ENCODE measurements at regions not wholly inside any gene's neighbourhood (a gene's known extent, or its start where the extent isn't known, plus 50 kb on each side); places are given as distances from the start of the nearest gene placed in this dataset.

DNA sequence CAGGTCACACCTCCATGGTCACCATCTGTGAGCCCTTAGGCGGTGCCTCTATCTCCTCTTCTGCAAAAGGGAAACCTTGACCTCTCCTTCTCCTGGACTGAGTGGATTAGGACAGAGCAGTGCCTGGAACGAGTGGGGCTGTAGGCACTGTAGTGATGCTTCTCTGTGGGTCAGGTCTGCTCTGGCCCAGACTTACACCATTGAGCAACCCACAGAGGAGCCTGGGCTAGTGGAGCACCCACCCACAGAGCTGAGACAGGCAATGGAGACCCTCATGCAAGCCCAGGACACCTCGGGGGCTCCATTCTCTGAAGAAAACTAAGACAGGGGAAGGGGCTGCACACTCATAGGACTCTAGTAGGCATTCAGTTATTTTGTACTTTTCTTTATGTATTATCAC lies 400.6 kb downstream of the GADD45G start:
- no peak for DNase-seq (ENCODE audit: extremely low read depth, low read depth, low spot score)

DNA sequence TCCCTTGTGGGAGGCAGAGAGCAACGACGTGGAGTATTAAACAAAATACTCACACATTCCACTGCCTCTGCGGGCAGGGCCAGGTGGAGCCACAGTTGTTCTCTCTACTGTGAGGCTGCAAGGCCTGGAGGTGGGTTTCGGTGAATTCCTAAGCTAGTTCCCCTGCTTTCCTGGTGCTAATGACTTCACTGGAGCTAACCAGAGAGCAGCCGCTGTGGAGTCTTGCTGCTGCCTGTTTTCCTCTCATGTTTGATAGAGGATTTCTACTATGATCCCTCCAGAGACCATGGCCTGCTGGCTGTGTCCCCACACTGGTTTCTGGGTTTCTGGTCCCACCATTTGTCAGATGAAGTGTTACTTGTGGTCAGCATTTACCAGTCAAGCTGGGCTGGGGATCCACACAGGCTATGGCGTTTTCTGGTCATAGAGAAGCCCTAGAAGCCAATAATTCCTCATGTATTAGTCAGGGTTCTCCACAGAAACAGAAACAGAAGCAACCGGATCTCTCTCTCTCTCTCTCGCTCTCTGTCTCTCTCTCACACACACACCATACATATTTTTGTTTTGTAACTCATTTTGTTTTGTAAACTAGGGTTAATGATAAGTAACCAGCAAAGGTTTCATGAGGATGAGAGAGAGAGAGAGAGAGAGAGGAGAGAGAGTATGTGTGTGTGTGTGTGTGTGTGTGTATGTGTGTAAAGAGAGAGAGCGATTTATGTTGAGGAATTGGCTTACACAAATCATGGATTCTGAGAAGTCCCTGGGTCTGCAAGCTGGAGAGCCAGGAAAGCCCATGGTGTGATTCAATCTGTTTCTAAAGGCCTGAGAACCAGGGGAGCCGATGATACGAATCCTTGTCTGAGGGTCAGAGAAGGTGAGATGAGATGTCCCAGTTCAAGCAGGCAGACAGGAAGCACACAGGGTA lies 403.0 kb downstream of the GADD45G start:
- no peak for DNase-seq (ENCODE audit: extremely low read depth, low read depth, low spot score)

DNA sequence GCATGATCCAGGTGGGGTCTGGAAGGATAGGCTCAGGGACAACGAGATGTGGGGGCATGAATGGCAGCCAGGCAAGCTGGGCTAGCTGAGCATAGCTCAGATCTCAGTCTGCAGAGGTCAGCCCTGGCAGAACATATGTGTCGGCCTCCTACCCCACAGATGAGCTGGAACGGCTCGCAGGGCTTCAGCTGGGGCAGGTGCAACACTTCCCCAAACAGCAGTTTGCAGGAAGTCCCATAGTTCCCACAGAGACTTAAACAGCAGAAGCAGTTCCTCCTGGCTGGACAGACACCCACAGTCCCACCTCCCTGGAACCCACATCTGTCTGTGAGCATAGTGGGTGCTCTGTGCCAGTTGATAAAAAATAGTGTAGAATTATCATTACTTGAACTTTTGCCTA lies 404.6 kb downstream of the GADD45G start:
- DNase-seq (ENCODE audit: extremely low read depth, low read depth, low spot score): no peak

DNA sequence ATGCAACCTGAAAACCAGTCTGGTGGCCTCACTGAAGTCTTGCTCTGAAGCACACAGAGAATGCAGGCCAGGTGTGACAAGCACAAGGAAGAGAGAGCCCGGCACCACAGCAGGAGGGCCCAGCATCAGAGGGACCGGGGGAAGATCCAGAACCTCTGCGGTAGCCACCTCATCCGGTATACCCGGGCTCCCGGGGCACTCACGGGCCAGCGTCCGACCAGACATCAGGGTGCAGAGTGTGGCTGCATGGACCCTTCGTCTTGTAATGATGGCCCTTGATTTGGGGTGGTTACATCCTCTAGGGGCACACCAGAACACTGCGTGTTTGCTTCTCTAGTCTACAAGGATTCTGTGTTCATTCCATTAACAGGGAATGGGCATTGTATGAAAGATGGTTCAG lies 406.0 kb downstream of the GADD45G start:
- DNase-seq (ENCODE audit: extremely low read depth, low read depth, low spot score): no peak

DNA sequence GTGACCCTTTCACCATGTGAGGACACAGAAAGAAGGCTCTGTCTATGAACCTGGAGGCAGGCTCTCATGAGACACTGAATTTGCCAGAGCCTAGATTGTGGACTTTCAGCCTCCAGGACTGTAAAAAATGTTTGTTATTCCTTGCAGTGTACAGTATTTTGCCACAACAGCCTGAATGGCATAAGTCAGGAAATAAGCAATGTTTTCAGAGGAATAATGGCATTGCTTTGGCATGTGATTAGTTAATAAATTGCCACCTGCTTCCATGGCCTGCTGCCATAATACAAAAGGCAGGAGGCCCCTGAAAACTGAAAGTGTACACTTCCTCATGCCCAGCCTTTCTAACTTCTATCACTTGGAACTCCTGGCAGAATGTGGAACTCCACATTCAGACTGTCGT lies 408.1 kb downstream of the GADD45G start:
- no peak for DNase-seq (ENCODE audit: extremely low read depth, low read depth, low spot score)

DNA sequence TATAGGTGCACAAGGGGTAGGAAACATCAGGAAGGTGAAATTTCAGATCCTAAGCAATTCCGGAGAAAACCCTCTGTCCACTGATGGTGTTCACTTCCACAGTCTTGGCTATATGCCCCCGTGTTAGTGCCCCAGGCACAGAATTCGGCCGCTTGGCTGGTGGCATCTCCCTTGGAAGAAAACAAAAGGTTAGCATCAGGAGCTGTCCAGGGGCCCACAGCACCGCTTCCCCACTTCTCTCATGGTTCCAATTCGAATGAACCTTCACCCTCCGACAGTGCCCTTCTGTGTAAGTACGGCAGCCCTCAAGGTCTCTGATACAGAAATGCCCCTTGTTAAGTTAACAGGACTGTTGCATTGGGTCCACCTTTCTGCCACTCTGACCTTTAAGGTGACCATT lies 409.0 kb downstream of the GADD45G start:
- no peak for DNase-seq (ENCODE audit: extremely low read depth, low read depth, low spot score)

DNA sequence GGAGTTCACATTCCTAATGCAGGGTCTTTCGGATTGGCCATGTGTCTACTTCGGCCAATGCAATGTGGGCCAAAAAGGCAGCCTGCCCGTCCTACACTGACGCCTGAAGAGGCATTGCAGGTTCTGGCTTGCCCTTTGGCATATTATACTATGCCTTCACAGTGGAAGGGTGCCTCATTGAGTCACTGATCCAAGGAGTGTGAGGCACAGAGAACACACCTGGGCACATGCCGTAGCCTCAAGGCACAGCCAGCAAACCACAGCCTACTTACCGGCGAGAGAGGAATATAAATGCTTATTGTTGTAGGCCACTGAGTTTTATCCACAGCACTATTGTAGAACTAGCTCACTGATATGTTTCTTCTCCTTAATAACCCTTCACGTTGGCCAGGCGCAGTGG lies 409.6 kb downstream of the GADD45G start:
- DNase-seq (ENCODE audit: extremely low read depth, low read depth, low spot score): no peak

- no peak for DNase-seq (ENCODE audit: extremely low read depth, low read depth, low spot score)
Observed at GRCh38 chr9:90016272-90016671, 411.5 kb downstream of the GADD45G start.

GRCh38 chr9:90017679-90018078 lies 412.9 kb downstream of the GADD45G start:
- DNase-seq (ENCODE audit: extremely low read depth, low read depth, low spot score): no peak

GRCh38 chr9:90018688-90019087 lies 413.9 kb downstream of the GADD45G start:
- no peak for DNase-seq (ENCODE audit: extremely low read depth, low read depth, low spot score)

- DNase-seq (ENCODE audit: extremely low read depth, low read depth, low spot score): no peak
Observed at GRCh38 chr9:90019626-90020025, 414.8 kb downstream of the GADD45G start.

DNA sequence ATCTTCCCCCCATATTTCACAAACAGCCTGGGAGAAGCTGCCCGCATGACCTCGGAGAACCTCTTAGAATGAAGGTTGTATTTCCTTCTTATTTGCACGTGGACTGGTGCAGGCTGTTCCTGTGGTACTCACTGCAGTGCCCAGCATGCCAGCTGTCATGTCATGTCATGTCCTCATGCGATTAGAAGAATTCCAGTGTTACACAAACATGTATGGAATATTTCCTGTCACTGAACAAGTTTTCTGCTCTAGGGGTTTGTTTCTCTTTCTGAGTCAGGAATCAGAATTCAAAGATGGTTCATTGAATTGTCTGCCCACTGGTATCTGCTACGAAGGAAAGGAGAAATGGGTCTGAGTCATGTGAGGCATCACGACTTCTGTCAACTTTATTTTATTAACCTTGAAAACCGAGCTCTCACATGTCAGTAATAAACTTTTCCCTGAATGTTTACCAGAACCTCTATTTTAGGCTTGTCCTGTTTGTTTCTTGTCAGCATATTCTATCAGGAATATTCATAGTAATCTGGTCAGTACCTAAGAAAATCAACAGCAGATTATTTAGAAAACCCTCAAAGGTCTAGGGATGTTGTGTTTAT lies 415.6 kb downstream of the GADD45G start:
- DNase-seq (ENCODE audit: extremely low read depth, low read depth, low spot score): no peak

DNA sequence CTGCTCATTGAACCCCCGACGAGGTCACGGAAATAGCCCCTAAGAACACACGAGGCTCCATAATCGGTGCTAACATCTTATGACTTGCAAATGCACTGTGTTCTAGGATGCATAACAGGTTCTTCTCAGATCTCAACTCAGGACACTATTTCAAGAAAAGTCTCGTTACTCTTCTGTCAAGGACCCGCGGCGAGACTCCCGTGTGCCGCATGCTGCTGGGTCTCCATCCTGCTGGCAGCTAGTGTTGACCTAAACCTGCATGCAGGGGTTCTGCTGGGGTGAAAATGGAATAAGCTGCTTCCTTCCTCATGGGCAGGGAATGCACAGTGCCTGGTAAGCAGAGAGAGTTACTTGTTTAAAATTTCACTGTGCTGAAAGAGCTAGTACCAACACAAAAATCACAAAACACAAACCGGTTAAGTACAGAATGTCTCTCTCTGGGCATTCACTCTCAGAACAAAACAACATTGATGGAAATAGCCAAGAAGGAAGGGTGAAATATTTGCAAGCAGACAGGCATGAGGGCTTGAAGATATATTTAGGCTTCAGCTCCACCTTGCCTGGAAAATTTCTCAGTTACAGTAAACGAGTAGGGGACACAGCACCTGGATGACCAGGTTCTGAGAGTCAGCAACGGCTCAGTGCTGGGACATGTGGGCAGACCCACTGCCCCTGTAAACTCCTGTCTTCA lies 416.5 kb downstream of the GADD45G start:
- DNase-seq (ENCODE audit: extremely low read depth, low read depth, low spot score): no peak

DNA sequence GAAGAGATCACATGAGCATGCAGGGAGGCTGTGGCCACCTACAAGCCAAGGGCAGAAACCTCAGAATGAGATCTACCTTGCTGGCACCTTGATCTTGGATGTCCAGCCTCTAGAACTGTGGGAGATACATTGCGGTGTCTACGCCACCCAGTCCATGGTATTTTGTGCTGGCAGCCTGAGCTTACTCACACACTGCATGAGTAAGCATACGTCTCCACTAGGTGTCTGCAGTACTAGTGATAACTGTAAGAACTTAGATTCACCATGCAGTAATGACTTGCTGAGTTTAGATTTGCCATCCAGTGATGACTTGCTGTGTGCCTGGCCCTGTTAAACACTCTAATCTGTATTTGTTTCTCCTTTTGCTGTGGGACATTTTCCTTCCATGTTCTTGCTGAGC lies 417.7 kb downstream of the GADD45G start:
- DNase-seq (ENCODE audit: extremely low read depth, low read depth, low spot score): no peak

GRCh38 chr9:90023861-90024260 lies 419.0 kb downstream of the GADD45G start:
- no peak for DNase-seq (ENCODE audit: extremely low read depth, low read depth, low spot score)

DNA sequence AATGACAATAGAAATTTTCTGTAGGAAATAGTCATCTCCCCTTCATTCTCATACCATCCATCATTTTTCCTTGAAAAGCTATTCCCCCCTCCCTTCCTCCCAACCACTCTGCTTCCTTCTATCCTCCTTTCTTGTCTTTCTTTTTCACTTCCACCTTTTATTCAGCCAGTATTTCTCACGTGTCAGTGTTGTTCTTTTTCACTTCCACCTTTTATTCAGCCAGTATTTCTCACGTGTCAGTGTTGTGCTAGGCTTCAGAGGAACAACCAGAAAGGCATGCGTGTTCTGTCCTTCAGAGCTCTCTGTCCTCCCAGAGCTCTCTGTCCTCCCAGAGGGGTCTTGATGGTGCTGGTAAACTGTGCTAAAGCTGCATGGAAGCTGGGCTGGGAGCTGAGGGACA lies 419.6 kb downstream of the GADD45G start:
- DNase-seq (ENCODE audit: extremely low read depth, low read depth, low spot score): no peak

GRCh38 chr9:90024823-90025222 lies 420.0 kb downstream of the GADD45G start:
- DNase-seq (ENCODE audit: extremely low read depth, low read depth, low spot score): no peak

- DNase-seq (ENCODE audit: extremely low read depth, low read depth, low spot score): no peak
Observed at GRCh38 chr9:90025816-90026215, 421.0 kb downstream of the GADD45G start.

DNA sequence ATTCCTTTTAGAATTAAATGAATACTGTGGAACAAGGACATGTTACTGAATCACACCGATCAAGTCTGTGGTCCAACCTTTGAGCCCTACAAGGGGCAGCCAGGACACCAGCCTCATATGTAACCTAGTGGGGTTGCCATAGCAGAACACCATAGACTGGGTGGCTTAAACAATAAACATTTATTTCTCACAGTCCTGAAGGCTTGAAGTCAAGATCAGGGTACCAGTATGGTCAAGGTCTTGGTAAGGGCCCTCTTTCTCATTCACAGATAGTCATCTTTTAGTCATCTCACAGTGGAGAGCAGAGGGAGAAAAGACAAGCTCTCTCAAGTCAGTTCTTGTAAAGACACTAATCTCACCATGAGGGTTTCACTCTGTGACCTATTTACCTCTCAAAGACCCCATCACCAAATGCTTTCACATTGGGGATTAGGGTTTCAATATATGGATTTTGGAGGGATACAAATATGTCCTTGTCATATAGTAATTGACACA lies 422.5 kb downstream of the GADD45G start:
- no peak for DNase-seq (ENCODE audit: extremely low read depth, low read depth, low spot score)

DNA sequence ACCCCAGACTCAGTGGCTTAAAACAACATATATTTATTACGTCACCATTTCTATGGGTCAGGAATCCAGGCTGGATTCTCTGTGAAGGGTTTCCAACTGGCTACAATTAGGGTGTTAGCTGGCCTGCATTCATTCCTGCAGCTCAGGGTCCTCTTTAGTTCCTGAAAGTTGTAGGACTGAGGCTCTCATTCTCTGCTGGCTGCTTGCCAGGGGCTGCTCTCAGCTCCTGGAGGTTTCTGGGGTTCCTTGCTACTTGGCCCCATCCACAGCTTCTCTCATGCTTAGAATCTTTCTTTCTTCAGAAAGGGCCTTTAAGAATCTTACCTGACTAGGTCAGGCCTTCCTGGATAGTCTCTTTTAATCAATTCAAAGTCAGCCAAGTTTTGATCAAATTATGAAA lies 424.6 kb downstream of the GADD45G start:
- no peak for DNase-seq (ENCODE audit: extremely low read depth, low read depth, low spot score)

DNA sequence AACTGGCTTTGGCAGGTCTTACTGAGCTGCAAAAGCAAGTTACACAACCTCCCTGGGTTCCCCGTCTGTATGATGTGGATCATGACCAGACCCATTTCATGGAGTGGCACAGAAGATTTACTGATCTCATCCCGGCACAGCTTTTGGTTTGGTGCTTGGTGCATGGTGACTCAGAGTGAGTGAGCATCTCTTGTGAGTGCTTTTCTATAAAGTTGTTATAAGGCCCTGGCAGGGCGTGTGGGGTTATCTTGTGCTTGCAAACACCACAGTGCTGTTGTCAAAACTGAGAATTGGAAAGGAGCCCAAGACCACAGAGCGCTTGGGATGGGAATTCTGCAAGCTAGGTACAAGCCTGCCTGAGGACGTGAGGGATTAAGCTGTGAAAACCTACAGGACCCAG lies 425.2 kb downstream of the GADD45G start:
- DNase-seq (ENCODE audit: extremely low read depth, low read depth, low spot score): no peak

Measured in glomerular endothelial cell (primary cell).